GM19397 (cell line): ENCODE measurements at regions not wholly inside any gene's neighbourhood (a gene's known extent, or its start where the extent isn't known, plus 50 kb on each side); places are given as distances from the start of the nearest gene placed in this dataset.

ENCODE experiments used
- ATAC-seq: cut with Tn5 transposase; IDR thresholded peaks from one replicate; pipeline ENCODE4 v1.9.1; 2021; ENCODE audit warnings: mild to moderate bottlenecking, moderate library complexity; ENCODE audit not compliant: unreplicated experiment

GRCh38 chr17:52762147-52762793 lies 603.8 kb upstream of the CA10 start:
- ATAC-seq, result no peak

DNA sequence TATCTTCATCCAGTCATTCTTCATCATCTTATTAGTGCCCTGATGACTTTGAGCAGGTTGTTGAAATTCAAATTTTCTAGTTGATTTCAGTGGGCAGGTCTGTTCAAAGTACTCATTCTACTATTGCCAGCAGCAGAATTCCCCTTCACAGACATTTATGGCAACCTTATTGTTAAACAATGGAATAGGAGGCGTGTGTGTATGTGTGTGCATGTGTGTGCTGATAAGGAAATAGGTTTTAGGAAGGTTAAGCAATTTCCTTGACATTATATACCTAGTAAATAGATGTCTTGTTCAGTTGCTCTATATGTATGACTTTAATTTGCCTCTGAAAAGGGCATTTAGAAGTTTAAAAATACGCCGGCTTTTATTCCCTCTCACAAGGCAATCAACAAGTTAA lies 601.4 kb upstream of the CA10 start:
- no peak for ATAC-seq

DNA sequence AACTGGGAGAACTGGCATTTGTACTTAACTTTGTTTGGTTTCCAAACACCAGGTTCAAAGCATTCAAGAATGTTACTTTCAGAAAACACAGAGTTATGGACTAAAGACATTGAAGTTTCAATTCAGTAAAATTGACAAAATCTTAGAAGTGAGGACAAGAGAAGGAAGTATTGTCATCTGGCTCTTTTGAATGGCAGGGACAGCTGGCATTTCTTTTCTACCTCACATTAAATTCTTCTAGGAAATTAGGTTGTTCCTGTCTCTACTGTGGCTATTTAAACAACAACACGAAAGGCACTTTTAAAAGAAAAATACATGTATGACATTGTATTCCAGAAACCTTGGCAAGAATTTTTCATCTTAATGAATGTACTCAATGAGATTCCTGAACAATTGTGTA lies 600.0 kb upstream of the CA10 start:
- no peak for ATAC-seq

GRCh38 chr17:52756746-52757145 lies 598.2 kb upstream of the CA10 start:
- no peak for ATAC-seq

GRCh38 chr17:52754838-52755237 lies 596.3 kb upstream of the CA10 start:
- no peak for ATAC-seq

- ATAC-seq, result no peak
Observed at GRCh38 chr17:52751051-52751450, 592.5 kb upstream of the CA10 start.

DNA sequence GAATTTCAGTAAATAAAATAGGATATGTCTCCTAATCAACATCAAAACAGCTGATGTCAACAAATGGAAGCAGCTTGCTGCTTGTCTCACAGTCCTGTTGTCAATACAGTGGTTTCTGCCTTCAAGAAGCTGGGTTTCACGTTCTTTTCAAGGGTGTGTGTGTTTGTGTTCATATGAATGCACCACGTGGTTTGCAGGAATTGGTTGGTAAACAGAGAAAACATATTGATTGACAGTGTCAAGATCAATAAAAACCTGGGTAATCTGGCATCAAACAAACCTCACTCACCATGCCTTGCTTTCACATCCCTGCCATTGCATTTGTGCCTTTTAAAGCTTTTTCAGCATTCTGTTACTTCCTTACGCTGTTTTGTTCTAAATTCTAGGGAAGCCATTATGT lies 585.7 kb upstream of the CA10 start:
- no peak for ATAC-seq

GRCh38 chr17:52740006-52740405 lies 581.5 kb upstream of the CA10 start:
- no peak for ATAC-seq

- no peak for ATAC-seq
Observed at GRCh38 chr17:52738791-52739190, 580.3 kb upstream of the CA10 start.

DNA sequence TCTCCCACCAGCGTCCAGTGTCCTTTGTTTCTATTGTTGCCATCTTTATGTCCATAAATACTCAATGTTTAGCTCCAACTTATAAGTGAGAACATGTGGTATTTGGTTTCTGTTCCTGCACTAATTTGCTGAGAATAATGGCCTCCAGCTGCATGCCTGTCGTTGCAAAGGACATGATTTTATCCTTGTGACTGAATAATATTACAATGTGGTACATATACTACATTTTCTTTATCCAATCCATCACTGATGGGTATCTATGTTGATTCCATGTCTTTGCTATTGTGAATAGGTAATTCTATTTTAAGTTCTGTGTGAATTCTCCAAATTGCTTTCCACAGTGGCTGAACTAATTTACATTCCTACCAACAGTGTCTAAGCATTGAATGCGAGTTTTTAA lies 578.6 kb upstream of the CA10 start:
- no peak for ATAC-seq

- ATAC-seq, result no peak
Observed at GRCh38 chr17:52732841-52733240, 574.3 kb upstream of the CA10 start.

GRCh38 chr17:52724578-52724977 lies 566.1 kb upstream of the CA10 start:
- no peak for ATAC-seq

DNA sequence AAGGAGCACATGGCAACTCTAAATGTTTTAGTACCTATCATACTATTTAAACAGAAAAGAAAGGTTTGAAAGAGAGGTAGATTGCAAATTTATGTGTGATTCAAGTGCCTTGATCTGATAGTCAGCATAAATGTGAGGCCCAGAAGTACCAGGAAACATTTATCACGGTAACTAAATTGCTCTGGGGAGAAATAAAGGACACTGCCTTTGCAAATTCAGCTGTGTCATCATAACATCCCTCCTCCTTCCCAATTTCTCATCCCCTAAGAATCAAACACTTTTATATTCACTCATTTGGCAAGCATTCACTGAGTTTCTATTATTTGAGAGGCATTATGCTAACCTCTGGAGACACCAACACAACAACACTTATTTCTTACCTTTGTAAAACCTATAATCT lies 563.4 kb upstream of the CA10 start:
- ATAC-seq, result no peak

- ATAC-seq, result no peak
Observed at GRCh38 chr17:52710363-52710901, 551.9 kb upstream of the CA10 start.

DNA sequence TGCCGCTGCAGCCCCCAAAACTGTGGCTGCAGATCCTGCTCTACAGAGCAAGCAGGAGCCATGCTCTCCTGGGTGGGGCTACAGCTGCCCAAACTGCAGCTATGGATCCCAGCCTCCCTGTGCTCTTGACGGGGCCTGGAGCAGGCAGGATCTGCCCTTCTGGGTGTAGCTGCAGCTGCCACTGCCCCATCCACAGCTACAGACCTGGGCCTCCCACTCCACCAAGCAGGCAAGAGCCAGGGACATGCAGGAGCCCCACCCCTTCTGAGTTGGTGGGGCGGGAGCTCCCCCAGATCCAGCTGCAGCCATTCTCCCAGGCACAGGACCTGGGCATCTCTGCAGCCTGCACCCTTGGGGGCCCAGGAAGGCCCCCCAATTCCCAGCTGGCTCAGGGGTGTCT lies 551.2 kb upstream of the CA10 start:
- ATAC-seq, result no peak

- no peak for ATAC-seq
Observed at GRCh38 chr17:52696362-52696761, 537.8 kb upstream of the CA10 start.

- ATAC-seq, result no peak
Observed at GRCh38 chr17:52686140-52686539, 527.6 kb upstream of the CA10 start.

- no peak for ATAC-seq
Observed at GRCh38 chr17:52681480-52681879, 523.0 kb upstream of the CA10 start.

DNA sequence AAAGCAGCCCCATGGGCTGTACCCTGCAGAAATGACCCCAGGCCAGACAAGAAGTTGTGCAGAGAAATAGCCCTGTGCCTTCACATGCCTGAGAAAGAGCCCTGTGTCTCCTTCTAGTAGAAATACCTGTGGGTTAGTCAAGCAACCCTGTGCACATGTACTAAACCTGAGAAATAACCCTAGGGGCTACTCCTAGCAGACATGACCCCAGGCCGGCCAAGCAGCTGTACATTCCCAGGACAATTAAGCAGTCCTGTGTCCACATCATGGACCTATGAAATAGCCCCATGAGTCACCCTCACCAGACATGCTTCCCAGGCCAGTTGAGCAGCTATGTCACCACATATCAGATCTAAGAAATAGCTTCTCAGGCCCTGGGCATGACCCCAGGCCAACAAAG lies 519.7 kb upstream of the CA10 start:
- ATAC-seq, result no peak

DNA sequence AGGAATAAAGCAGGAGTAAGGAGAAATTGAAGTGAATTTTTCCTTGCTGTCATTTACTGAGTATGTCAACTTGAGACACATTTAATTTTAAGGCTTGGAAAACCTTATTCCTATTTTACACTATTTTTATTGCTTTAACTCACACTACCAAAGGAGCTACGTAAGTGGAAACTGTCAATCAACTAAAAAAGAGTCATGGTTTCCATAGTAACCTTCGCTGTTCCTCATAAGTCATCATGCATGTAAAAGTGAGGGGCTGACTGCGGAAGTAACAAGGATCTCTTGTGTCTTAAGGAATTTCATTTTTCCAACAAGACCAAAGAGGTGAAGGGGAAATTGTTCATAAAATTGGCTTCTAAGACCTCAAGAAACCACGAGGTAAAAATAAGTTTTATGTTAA lies 516.2 kb upstream of the CA10 start:
- no peak for ATAC-seq

DNA sequence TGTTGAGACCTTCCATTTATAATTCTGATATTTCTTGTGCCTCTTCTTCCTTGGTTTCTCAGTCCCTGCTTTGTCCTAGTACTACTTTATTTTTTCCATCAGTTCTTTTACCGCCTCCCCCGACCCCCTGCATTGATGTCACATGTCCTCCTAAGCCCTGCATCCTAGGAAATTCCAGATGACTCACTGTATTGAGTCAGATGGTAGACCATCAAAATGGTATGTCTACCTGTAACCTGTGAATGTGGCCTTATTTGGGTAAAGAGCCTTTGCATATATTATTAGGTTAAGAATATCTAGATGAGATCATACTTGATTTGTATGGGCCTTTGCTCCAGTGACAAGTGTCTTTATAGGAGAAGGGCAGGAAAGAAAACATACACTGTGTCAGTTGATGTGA lies 515.3 kb upstream of the CA10 start:
- no peak for ATAC-seq

DNA sequence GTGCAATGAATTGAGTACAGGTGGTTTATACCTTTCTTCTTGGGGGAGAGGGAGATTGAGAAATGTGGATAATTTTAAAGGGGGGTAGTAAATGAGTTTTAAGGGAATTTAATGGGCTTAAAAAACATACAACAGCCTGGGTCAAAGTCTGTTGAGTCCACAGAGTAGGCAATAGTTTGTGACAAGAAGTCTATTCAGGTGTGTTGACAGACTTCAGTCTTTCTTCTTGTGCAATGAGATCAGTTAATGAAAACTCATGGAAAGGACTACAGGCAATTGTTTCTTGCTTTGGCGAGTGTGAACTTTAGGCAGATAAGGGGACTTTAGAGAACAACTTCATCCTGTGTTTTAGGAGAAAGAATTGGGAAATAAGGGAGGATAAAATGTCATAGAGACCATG lies 507.8 kb upstream of the CA10 start:
- no peak for ATAC-seq

DNA sequence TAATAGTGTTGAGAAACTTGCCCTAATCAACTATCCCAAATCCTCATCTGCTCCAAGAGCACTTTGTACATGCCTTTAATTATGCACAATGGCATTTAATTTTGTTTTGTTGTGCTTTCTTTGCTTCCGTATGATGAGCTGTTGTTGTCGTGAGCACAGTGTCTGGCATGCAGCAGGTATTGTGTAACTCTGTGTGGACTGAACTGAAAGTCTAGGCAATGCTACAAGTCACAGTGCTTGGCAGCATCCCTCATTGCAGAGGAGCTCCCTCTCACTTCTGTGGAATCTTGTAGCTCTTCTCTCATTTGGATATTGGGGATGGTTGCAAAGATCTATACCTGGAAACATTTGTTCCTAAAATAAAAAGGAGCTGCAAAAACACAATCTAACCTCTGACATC lies 502.2 kb upstream of the CA10 start:
- ATAC-seq, result no peak
